ENCODE measurements at regions not wholly inside any gene's neighbourhood (a gene's known extent, or its start where the extent isn't known, plus 50 kb on each side); places are given as distances from the start of the nearest gene placed in this dataset.

DNA sequence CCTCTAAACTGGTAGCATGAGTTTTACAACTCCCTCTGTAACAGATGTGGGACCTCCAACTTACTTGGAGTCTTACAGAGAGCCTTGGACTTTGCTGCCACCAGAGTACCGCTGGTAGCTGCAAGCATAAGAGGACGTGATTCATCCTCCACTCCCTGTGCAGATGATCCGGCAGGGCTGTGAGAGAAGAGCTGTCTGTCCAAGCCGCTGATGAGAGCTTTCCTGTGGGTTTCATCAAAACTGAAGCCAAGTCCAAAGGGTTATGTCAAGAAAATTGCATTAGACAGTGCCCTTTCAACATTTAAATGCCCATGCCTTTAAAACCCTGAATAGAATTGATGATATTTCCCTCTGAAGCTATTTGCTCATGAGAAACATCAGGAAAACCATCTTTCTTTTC, 85.8 kb downstream of the LLPH start:
- DNase-seq (ENCODE audit: low read depth): peak; percentile 85

- no peak for DNase-seq (ENCODE audit: low read depth)
Observed at GRCh38 chr12:66043035-66043434, 87.5 kb downstream of the LLPH start.

- no peak for DNase-seq (ENCODE audit: low read depth)
Observed at GRCh38 chr12:66041651-66042363, 88.7 kb downstream of the LLPH start.

GRCh38 chr12:66036317-66036716, 94.2 kb downstream of the LLPH start:
- DNase-seq (ENCODE audit: low read depth): peak; percentile 94

- DNase-seq (ENCODE audit: low read depth): peak; percentile 62
Observed at GRCh38 chr12:66035288-66035966, 95.1 kb downstream of the LLPH start.

DNA sequence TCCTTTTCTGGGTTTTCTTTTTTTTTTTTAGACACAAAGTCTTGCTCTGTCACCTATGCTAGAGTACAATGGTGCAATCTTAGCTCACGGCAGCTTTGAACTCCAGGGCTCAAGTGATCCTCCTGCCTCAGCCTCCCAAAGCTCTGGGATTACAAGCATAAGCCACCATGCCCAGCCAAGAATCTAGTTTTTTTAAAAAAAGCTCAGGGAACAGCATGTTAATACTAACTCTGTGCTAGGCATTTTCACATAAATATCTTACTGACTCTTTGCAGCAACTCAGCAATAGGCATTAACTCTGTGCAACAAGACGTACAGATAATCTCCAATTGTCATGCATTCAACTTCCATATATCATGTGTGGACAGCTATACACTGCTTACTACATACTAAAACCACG, 97.4 kb downstream of the LLPH start:
- DNase-seq (ENCODE audit: low read depth): no peak

DNA sequence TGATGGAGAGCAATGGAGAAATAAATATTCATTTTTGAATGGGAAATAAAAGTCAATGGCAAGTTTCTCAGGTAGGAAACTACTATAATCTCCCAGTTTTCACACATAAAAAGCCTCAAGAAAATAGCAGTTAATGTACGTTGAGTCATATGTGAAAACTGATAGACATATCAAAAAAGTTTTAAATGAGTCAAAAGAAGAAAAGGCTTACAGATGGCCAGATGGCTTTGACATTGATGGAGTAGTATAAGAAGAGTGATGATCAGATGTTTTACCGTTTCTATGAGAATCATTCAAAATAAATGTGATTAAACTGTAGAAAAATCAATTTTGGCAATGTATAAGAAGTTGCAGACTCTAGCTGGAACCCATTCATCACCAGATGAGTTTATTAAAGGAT, 97.8 kb downstream of the LLPH start:
- DNase-seq (ENCODE audit: low read depth): no peak

DNA sequence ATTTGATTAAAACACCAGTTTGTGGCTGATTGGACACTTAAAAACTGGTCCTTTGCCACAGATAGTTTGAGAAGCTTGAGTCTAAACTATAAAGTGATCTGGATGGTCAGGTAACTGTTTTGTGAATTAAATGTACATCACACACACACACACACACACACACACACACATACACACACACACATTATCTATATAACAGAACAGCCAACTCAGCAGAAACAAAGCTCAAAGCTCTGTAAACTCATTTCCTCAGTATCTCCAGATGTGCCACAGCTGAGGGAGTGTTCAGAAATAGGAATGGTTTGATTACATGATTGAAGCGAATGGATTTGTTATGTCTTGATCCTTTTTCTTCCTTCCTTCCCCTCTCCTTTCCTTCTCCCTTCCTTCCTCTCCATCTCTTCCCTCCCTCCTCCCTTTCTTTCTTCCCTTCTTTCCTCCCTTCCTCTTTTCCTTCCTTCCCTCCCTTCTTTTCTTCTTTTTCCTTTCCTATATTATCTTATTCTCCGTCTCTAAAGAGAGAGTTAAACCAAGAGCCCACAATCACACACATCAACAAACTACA, 100.3 kb downstream of the LLPH start:
- no peak for DNase-seq (ENCODE audit: low read depth)

DNA sequence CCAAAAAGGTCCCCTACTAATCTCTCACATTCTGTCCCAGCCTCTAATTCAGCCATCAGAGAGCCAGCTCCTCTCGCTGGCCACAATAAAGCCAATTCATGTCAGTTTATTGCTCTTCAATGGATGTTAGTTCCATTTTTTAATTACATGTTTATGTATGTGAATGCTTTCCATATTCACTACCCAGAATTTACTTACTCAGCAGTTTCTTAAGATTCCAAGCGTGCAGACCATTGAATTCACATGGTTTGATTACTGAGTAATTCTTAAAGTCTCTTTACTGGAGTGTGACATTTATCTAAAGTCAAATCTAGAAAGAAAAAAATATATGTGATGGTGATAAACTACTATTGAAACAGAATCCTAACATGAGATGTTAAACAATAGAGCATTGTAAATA, 102.2 kb downstream of the LLPH start:
- DNase-seq (ENCODE audit: low read depth): no peak

- DNase-seq (ENCODE audit: low read depth): peak; percentile 61
Observed at GRCh38 chr12:66025477-66025876, 105.1 kb downstream of the LLPH start.

GRCh38 chr12:66024949-66025348, 105.6 kb downstream of the LLPH start:
- DNase-seq (ENCODE audit: low read depth): no peak

- DNase-seq (ENCODE audit: low read depth): no peak
Observed at GRCh38 chr12:66020481-66020880, 110.1 kb downstream of the LLPH start.

GRCh38 chr12:66017736-66018135, 112.8 kb downstream of the LLPH start:
- no peak for DNase-seq (ENCODE audit: low read depth)

Data from amniotic epithelial cell (primary cell).